HG03439 (cell line): ENCODE measurements at regions not wholly inside any gene's neighbourhood (a gene's known extent, or its start where the extent isn't known, plus 50 kb on each side); places are given as distances from the start of the nearest gene placed in this dataset.

ENCODE experiments used
- ATAC-seq: cut with Tn5 transposase; IDR thresholded peaks from one replicate; pipeline ENCODE4 v1.9.1; 2021; ENCODE audit warnings: mild to moderate bottlenecking, moderate library complexity; ENCODE audit not compliant: unreplicated experiment

GRCh38 chr11:32200136-32200847 is 109.4 kb downstream of the RCN1 start:
- ATAC-seq: no peak

- ATAC-seq: no peak
These were observed 113.9 kb downstream of the RCN1 start for GRCh38 chr11:32204751-32205150.

- ATAC-seq: no peak
These were observed 119.7 kb downstream of the RCN1 start for GRCh38 chr11:32210556-32210955.

- no peak for ATAC-seq
These were observed 122.3 kb downstream of the RCN1 start for GRCh38 chr11:32213223-32213622.

- no peak for ATAC-seq
These were observed 124.3 kb downstream of the RCN1 start for GRCh38 chr11:32215157-32215556.

GRCh38 chr11:32216749-32217148 is 125.9 kb downstream of the RCN1 start:
- no peak for ATAC-seq

- ATAC-seq: no peak
These were observed 128.4 kb downstream of the RCN1 start for GRCh38 chr11:32219320-32219719.

GRCh38 chr11:32221476-32222032 is 130.7 kb downstream of the RCN1 start:
- no peak for ATAC-seq

- ATAC-seq: no peak
These were observed 133.7 kb downstream of the RCN1 start for GRCh38 chr11:32224580-32224979.

GRCh38 chr11:32225571-32226285 is 134.9 kb downstream of the RCN1 start:
- ATAC-seq: no peak

- ATAC-seq: no peak
These were observed 135.6 kb downstream of the RCN1 start for GRCh38 chr11:32226480-32226879.

- no peak for ATAC-seq
These were observed 138.8 kb downstream of the RCN1 start for GRCh38 chr11:32229576-32230240.

- ATAC-seq: no peak
These were observed 141.1 kb downstream of the RCN1 start for GRCh38 chr11:32231909-32232493.

GRCh38 chr11:32232516-32232915 is 141.6 kb downstream of the RCN1 start:
- ATAC-seq: no peak

- no peak for ATAC-seq
These were observed 142.4 kb downstream of the RCN1 start for GRCh38 chr11:32233276-32233675.

GRCh38 chr11:32233928-32234327 is 143.1 kb downstream of the RCN1 start:
- ATAC-seq: no peak

- no peak for ATAC-seq
These were observed 153.6 kb downstream of the RCN1 start for GRCh38 chr11:32244453-32244852.

GRCh38 chr11:32253706-32254105 is 162.8 kb downstream of the RCN1 start:
- ATAC-seq: no peak

- ATAC-seq: no peak
These were observed 165.0 kb downstream of the RCN1 start for GRCh38 chr11:32255841-32256240.

GRCh38 chr11:32256466-32256865 is 165.6 kb downstream of the RCN1 start:
- no peak for ATAC-seq

- peak; percentile 95 for ATAC-seq
These were observed 168.8 kb downstream of the RCN1 start for GRCh38 chr11:32259641-32260081.
